H9 (cell line): ENCODE measurements at regions not wholly inside any gene's neighbourhood (a gene's known extent, or its start where the extent isn't known, plus 50 kb on each side); places are given as distances from the start of the nearest gene placed in this dataset.

Experiments used
- DNase-seq: peaks from one replicate; pipeline ENCODE4 v3.0.0-alpha.2; 2017
- H2AFZ ChIP-seq: one replicate; pipeline ENCODE4 v1.6.1; 2013; ENCODE audit warnings: mild to moderate bottlenecking, low read length, control low read depth, moderate library complexity
- H2AK5ac ChIP-seq: 2 replicates; pipeline ENCODE4 v1.6.1; 2013; ENCODE audit warnings: low read length, control low read depth, mixed read lengths; ENCODE audit not compliant: insufficient read length
- H2BK120ac ChIP-seq: one replicate; pipeline ENCODE4 v1.6.1; 2013; ENCODE audit warnings: low read depth, mild to moderate bottlenecking, low read length, control low read depth, inconsistent platforms; ENCODE audit not compliant: poor library complexity, severe bottlenecking
- H2BK12ac ChIP-seq: 2 replicates; pipeline ENCODE4 v1.6.1; 2013; ENCODE audit warnings: low read length, control low read depth, mixed read lengths, low read depth; ENCODE audit not compliant: insufficient read length
- H2BK15ac ChIP-seq: 2 replicates; pipeline ENCODE4 v1.6.1; 2013; ENCODE audit warnings: low read depth, low read length, control low read depth
- H2BK20ac ChIP-seq: one replicate; pipeline ENCODE4 v1.6.1; 2013; ENCODE audit warnings: low read depth, mild to moderate bottlenecking, low read length, control low read depth, inconsistent platforms; ENCODE audit not compliant: poor library complexity, severe bottlenecking
- H2BK5ac ChIP-seq: 2 replicates; pipeline ENCODE4 v1.6.1; 2013; ENCODE audit warnings: low read length, control low read depth, mixed read lengths; ENCODE audit not compliant: insufficient read length
- H3K14ac ChIP-seq: 2 replicates; pipeline ENCODE4 v1.6.1; 2013; ENCODE audit warnings: low read length, control low read depth; ENCODE audit not compliant: insufficient read depth
- H3K18ac ChIP-seq: 2 replicates; pipeline ENCODE4 v1.6.1; 2013; ENCODE audit warnings: low read depth, mild to moderate bottlenecking, mixed read lengths, low read length, control low read depth; ENCODE audit not compliant: insufficient read length
- H3K23ac ChIP-seq: 2 replicates; pipeline ENCODE4 v1.6.1; 2013; ENCODE audit warnings: low read length, control low read depth, mixed read lengths, low read depth; ENCODE audit not compliant: insufficient read length
- H3K23me2 ChIP-seq: 2 replicates; pipeline ENCODE4 v1.6.1; 2013; ENCODE audit warnings: low read depth, mild to moderate bottlenecking, mixed read lengths, low read length, control low read depth; ENCODE audit not compliant: insufficient read length, poor library complexity, severe bottlenecking
- H3K27ac ChIP-seq: 2 replicates; pipeline ENCODE4 v1.5.1; 2013; ENCODE audit warnings: low read length, control low read depth, mixed read lengths, low read depth; ENCODE audit not compliant: insufficient read length
- H3K27me3 ChIP-seq: 2 replicates; pipeline ENCODE4 v1.6.1; 2013; ENCODE audit warnings: low read length, control low read depth, inconsistent platforms; ENCODE audit not compliant: insufficient read depth
- H3K4ac ChIP-seq: 2 replicates; pipeline ENCODE4 v1.6.1; 2013; ENCODE audit warnings: low read depth, mild to moderate bottlenecking, control low read depth, inconsistent platforms, low read length, moderate library complexity
- H3K4me1 ChIP-seq: 2 replicates; pipeline ENCODE4 v1.6.1; 2013; ENCODE audit warnings: low read length, control low read depth, inconsistent platforms; ENCODE audit not compliant: insufficient read depth
- H3K4me2 ChIP-seq: 2 replicates; pipeline ENCODE4 v1.6.1; 2013; ENCODE audit warnings: low read length, control low read depth, mixed read lengths; ENCODE audit not compliant: insufficient read length, insufficient read depth
- H3K56ac ChIP-seq: 2 replicates; pipeline ENCODE4 v1.6.1; 2013; ENCODE audit warnings: low read depth, mild to moderate bottlenecking, mixed read lengths, low read length, control low read depth; ENCODE audit not compliant: insufficient read length
- H3K79me1 ChIP-seq: 2 replicates; pipeline ENCODE4 v1.6.1; 2013; ENCODE audit warnings: low read depth, mild to moderate bottlenecking, moderate library complexity, low read length, control low read depth, inconsistent platforms; ENCODE audit not compliant: insufficient read depth, poor library complexity, severe bottlenecking
- H3K79me2 ChIP-seq: 2 replicates; pipeline ENCODE4 v1.6.1; 2013; ENCODE audit warnings: low read length, control low read depth, inconsistent platforms; ENCODE audit not compliant: insufficient read depth
- H3K9ac ChIP-seq: 2 replicates; pipeline ENCODE4 v1.6.1; 2013; ENCODE audit warnings: low read length, control low read depth, mixed read lengths; ENCODE audit not compliant: insufficient read length; ENCODE audit errors: extremely low read depth
- H3K9me3 ChIP-seq: one replicate; pipeline ENCODE4 v1.6.1; 2013; ENCODE audit warnings: low read depth, low read length, inconsistent platforms; ENCODE audit not compliant: control insufficient read depth
- H3T11ph ChIP-seq: one replicate; pipeline ENCODE4 v1.6.1; 2013; ENCODE audit warnings: mild to moderate bottlenecking, low read length, control low read depth, inconsistent platforms
- H4K20me1 ChIP-seq: one replicate; pipeline ENCODE4 v1.6.1; 2013; ENCODE audit not compliant: control insufficient read depth, insufficient read length, insufficient read depth
- H4K5ac ChIP-seq: 2 replicates; pipeline ENCODE4 v1.6.1; 2013; ENCODE audit warnings: low read depth, mild to moderate bottlenecking, mixed read lengths, low read length, control low read depth; ENCODE audit not compliant: insufficient read length
- H4K8ac ChIP-seq: replicated peaks from 2 replicates; pipeline ENCODE4 v1.6.1; 2013; ENCODE audit warnings: low read length, control low read depth, mixed read lengths, low read depth; ENCODE audit not compliant: insufficient read length
- H4K91ac ChIP-seq: 2 replicates; pipeline ENCODE4 v1.6.1; 2013; ENCODE audit warnings: low read depth, mild to moderate bottlenecking, moderate library complexity, mixed read lengths, low read length, control low read depth; ENCODE audit not compliant: insufficient read length
- H3K27ac Mint-ChIP-seq, 3 experiments: 2 replicates in 2 of 3; 3 replicates in 1 of 3; pipeline ENCODE4 v1.8.0; 2020 to 2021; ENCODE audit warnings: mixed read lengths in 3 of 3, mild to moderate bottlenecking in 1 of 3, moderate library complexity in 1 of 3
- H3K27me3 Mint-ChIP-seq: 2 replicates; pipeline ENCODE4 v1.8.0; 2021; ENCODE audit warnings: low read depth, mild to moderate bottlenecking, moderate library complexity, mixed read lengths
- H3K36me3 Mint-ChIP-seq, 3 experiments: 2 replicates in 2 of 3; 3 replicates in 1 of 3; pipeline ENCODE4 v1.8.0; 2020 to 2021; ENCODE audit warnings: low read depth in 3 of 3, mixed read lengths in 3 of 3; ENCODE audit not compliant: insufficient read depth in 1 of 3
- H3K4me1 Mint-ChIP-seq, 2 experiments: 2 replicates each; pipeline ENCODE4 v1.8.0; 2020; ENCODE audit warnings: mixed read lengths in 2 of 2
- H3K4me3 Mint-ChIP-seq, 2 experiments: 2 replicates in 1 of 2; 3 replicates in 1 of 2; pipeline ENCODE4 v1.8.0; 2020 to 2021; ENCODE audit warnings: mild to moderate bottlenecking in 2 of 2, mixed read lengths in 2 of 2, moderate library complexity in 1 of 2
- H3K9me3 Mint-ChIP-seq, 2 experiments: 2 replicates in 1 of 2; 3 replicates in 1 of 2; pipeline ENCODE4 v1.8.0; 2020; ENCODE audit warnings: mild to moderate bottlenecking in 2 of 2, mixed read lengths in 2 of 2, moderate library complexity in 1 of 2
- WGBS: extraction: QIAGEN DNeasy Blood & Tissue Kit; methylation state at CpG from one replicate; pipeline ENCODE4 v1.1.7; 2013; ENCODE audit warnings: missing lambda C conversion rate, low lambda C conversion rate, mixed read lengths; ENCODE audit not compliant: insufficient read length; ENCODE audit errors: extremely low coverage; 5-methylcytosine and 5-hydroxymethylcytosine counted together
- TF ChIP-seq, protein P1 (sequence below): fragments of 200-600 bp; sonication (generic); conservative IDR thresholded peaks from 3 replicates; pipeline ENCODE4 v1.8.0; 2021; ENCODE audit warnings: antibody characterized with exemption, mild to moderate bottlenecking

- H3K18ac ChIP-seq = no peak overlapping the region
- H3K23me2 ChIP-seq = no peaks in the 10 kb centered on the region
- Mint-ChIP-seq H3K27me3 (no peaks in the 10 kb centered on the region; the same call in 1 of the 2 replicates), H3K9me3 (no peaks in the 10 kb centered on the region), H3K4me3 (no peak overlapping the region), H3K36me3 (no peaks in the 10 kb centered on the region), H3K27ac (0 out of 7 replicates have a peak overlapping the region, but pooled peaks of 1 of the 3 experiments have one; percentile 46), H3K4me1 (peaks cover 4 to 14% of the 10 kb centered on the region in 2 experiments)
- H3K27ac ChIP-seq = no peak overlapping the region
- no peaks in the 10 kb centered on the region for H3K79me1 ChIP-seq
- no peak overlapping the region for H3T11ph ChIP-seq
- H2BK120ac ChIP-seq = no peak overlapping the region
- H3K79me2 ChIP-seq = no peaks in the 10 kb centered on the region
- H4K20me1 ChIP-seq = no peaks in the 10 kb centered on the region
- H3K4me1 ChIP-seq = peaks cover 2% of the 10 kb centered on the region
- H3K4ac ChIP-seq = no peak overlapping the region
- H2BK20ac ChIP-seq = no peak overlapping the region
- no peak overlapping the region for H4K91ac ChIP-seq
- H3K4me2 ChIP-seq = no peak overlapping the region
- no peak overlapping the region for H2BK15ac ChIP-seq
- H4K8ac ChIP-seq = no peak overlapping the region
- no peaks in the 10 kb centered on the region for H3K9me3 ChIP-seq
- H2BK5ac ChIP-seq = no peak overlapping the region
- WGBS = no CpG with 5 or more reads among the region's 8 CpGs
- H2AFZ ChIP-seq = no peak overlapping the region
- no peak overlapping the region for H3K9ac ChIP-seq
- H3K23ac ChIP-seq = no peak overlapping the region
- TF ChIP-seq, protein P1, sequence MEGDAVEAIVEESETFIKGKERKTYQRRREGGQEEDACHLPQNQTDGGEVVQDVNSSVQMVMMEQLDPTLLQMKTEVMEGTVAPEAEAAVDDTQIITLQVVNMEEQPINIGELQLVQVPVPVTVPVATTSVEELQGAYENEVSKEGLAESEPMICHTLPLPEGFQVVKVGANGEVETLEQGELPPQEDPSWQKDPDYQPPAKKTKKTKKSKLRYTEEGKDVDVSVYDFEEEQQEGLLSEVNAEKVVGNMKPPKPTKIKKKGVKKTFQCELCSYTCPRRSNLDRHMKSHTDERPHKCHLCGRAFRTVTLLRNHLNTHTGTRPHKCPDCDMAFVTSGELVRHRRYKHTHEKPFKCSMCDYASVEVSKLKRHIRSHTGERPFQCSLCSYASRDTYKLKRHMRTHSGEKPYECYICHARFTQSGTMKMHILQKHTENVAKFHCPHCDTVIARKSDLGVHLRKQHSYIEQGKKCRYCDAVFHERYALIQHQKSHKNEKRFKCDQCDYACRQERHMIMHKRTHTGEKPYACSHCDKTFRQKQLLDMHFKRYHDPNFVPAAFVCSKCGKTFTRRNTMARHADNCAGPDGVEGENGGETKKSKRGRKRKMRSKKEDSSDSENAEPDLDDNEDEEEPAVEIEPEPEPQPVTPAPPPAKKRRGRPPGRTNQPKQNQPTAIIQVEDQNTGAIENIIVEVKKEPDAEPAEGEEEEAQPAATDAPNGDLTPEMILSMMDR = peak; percentile 92
- DNase-seq = peak; percentile 78
- H3K56ac ChIP-seq = no peak overlapping the region
- no peak overlapping the region for H2BK12ac ChIP-seq
- no peak overlapping the region for H3K14ac ChIP-seq
- no peaks in the 10 kb centered on the region for H3K27me3 ChIP-seq
- H4K5ac ChIP-seq = no peak overlapping the region
- H2AK5ac ChIP-seq = no peak overlapping the region
These were observed 96.9 kb upstream of the TANK start for GRCh38 chr2:161063157-161063945.
